ENCODE measurements at regions not wholly inside any gene's neighbourhood (a gene's known extent, or its start where the extent isn't known, plus 50 kb on each side); places are given as distances from the start of the nearest gene placed in this dataset.
"Not testable (repeated sequence)": the region's sequence is repeated elsewhere in the genome, so short reads cannot be mapped to it uniquely, and the experiment has no call there.

DNA sequence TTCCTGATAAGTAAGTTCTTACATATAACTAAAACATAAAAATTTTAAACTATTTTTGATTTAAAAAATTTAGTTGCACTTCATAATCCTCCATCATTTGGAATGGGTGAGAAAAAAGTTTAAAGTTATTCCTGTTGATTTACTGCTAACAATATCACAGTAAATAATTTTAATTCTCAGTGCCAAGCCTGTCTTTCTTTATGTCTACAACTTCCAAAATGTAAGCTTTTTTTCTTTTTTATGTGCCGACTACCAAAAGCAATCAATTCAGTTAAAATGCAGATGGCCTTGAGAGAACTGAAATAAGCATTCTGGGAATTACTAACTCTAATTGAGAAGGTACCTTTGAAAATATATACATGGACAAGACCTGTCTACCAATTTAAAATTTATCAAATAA is 1224.3 kb upstream of the B3GALT2 start:
- TF ChIP-seq, protein P1, sequence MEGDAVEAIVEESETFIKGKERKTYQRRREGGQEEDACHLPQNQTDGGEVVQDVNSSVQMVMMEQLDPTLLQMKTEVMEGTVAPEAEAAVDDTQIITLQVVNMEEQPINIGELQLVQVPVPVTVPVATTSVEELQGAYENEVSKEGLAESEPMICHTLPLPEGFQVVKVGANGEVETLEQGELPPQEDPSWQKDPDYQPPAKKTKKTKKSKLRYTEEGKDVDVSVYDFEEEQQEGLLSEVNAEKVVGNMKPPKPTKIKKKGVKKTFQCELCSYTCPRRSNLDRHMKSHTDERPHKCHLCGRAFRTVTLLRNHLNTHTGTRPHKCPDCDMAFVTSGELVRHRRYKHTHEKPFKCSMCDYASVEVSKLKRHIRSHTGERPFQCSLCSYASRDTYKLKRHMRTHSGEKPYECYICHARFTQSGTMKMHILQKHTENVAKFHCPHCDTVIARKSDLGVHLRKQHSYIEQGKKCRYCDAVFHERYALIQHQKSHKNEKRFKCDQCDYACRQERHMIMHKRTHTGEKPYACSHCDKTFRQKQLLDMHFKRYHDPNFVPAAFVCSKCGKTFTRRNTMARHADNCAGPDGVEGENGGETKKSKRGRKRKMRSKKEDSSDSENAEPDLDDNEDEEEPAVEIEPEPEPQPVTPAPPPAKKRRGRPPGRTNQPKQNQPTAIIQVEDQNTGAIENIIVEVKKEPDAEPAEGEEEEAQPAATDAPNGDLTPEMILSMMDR (IDR thresholded peaks at IDR 0.05; ENCODE audit: low read length, missing control alignments): no peak
- no peak for DNase-seq (ENCODE audit: low read depth)
- no peak overlapping the region for H3K4me3 ChIP-seq (replicated peaks; ENCODE audit: low read depth, low read length)

DNA sequence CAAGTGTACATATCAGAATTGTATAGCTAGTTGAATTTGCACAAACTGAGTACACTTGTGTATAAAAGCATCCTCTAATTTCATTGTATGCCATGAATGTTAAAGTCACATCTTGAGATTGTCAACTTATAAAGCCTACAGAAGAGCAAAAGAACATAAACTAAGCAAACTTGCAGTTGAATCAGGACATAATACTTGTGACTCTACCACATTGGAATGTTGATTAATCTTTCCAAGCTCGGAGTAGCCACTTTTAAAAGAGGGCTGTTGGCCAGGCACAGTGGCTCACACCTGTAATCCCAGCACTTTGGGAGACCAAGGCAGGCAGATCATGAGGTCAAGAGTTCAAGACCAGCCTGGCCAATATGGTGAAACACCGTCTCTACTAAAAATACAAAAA is 1220.8 kb upstream of the B3GALT2 start:
- DNase-seq (ENCODE audit: low read depth); H3K4me3 ChIP-seq (replicated peaks; ENCODE audit: low read depth, low read length): not testable (repeated sequence)

DNA sequence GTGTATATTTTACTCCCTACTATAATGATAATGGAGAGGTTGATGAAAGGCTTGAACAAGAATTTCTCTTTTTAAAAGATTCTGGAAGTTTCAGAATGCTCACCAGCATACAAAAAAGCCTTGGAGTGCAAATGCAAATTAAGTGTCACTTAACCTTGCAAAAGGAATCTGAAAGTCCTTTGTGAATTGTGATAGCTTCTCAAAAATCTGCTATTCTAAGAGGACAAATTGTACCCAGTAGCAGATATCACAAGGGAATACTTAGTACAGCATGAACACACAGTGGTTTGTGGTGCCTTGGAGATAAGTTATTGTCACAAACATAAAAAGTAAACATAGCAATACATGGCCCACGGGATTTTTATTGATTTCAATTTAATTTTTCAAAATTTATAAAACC is 1208.3 kb upstream of the B3GALT2 start:
- H3K4me3 ChIP-seq (replicated peaks; ENCODE audit: low read depth, low read length): no peak overlapping the region
- DNase-seq (ENCODE audit: low read depth): no peak
- TF ChIP-seq, protein P1 (IDR thresholded peaks at IDR 0.05; ENCODE audit: low read length, missing control alignments): no peak

DNA sequence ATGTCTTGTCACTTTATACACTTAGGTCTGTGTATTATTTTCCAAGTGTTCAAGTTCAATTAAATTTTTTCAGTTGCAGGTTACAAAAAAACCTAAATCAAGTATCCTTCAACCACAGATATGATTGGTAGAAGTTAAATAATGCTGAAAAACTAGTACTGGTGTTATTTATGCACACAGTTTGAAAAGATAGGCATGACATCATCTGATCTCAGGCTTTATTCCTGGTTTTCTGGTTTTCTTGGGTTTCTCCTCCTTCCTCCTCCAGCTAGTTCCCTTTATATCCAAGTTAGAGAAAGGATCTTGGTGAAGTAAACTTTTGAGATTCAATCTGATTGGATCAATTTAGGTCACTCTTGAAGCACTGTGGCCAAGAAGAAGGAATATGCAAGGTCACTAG is 1201.1 kb upstream of the B3GALT2 start:
- no peak for DNase-seq (ENCODE audit: low read depth)
- TF ChIP-seq, protein P1 (IDR thresholded peaks at IDR 0.05; ENCODE audit: low read length, missing control alignments): no peak
- no peak overlapping the region for H3K4me3 ChIP-seq (replicated peaks; ENCODE audit: low read depth, low read length)

DNA sequence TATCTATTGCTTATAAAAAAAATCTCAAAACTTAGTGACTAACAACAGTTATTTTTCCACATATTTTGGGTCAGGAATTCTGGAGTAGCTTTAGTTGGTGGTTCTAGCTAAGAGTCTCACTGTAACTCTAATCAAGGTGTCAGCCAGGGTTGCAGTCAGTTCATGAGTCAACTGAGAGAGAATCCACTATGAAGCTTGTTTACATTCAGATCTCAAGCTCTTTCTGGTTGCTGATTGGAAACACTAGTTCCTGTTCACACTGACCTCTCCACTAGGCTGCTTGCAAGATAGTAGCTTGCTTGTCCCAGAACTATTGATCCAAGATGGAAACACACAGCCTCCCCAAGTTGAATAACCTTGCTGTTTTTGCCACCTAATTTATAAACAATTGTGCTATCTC is 1192.1 kb upstream of the B3GALT2 start:
- no peak for DNase-seq (ENCODE audit: low read depth)
- H3K4me3 ChIP-seq (replicated peaks; ENCODE audit: low read depth, low read length): no peak overlapping the region
- TF ChIP-seq, protein P1 (IDR thresholded peaks at IDR 0.05; ENCODE audit: low read length, missing control alignments): no peak

DNA sequence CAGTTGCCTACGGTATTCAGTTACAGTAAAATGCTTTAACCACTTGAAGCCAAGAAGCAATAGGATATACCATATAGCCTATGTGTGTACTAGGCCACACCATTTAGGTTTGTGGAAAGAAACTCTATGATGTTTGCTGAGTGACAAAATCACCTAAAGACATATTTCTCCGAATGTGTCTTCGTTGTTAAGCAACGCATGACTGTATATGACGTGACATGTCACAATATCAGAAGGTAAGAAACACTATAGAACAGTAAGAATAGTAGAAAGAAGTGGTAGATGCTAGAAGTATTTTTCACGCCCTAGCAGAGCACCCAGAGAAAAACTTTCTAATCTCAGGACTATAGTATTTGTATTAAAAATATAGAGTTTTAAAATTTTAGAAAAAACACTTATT is 1188.2 kb upstream of the B3GALT2 start:
- DNase-seq (ENCODE audit: low read depth): no peak
- TF ChIP-seq, protein P1 (IDR thresholded peaks at IDR 0.05; ENCODE audit: low read length, missing control alignments): no peak
- no peak overlapping the region for H3K4me3 ChIP-seq (replicated peaks; ENCODE audit: low read depth, low read length)

DNA sequence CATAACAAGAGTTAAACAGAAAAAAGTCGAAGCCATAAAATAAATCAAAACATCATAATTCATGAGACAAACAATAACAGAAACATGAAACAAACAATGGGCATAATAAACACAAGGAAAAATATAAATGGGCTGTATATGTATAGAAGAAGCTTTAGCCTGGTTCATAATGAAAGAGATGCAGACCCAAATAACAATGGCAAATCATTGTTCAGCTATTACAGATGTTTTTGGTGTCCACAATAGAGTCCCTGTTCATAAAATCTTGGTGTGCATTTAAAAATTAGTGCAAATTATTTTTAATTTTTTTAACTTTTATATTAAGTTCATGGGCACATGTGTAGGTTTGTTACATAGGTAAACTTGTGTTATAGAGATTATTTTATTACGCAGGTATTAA is 1185.9 kb upstream of the B3GALT2 start:
- no peak for DNase-seq (ENCODE audit: low read depth)

More for the DNA sequence above, 1185.9 kb upstream of the B3GALT2 start:
- no peak overlapping the region for H3K4me3 ChIP-seq (replicated peaks; ENCODE audit: low read depth, low read length)
- TF ChIP-seq, protein P1 (IDR thresholded peaks at IDR 0.05; ENCODE audit: low read length, missing control alignments): no peak
